ENCODE measurements at regions not wholly inside any gene's neighbourhood (a gene's known extent, or its start where the extent isn't known, plus 50 kb on each side); places are given as distances from the start of the nearest gene placed in this dataset.

DNA sequence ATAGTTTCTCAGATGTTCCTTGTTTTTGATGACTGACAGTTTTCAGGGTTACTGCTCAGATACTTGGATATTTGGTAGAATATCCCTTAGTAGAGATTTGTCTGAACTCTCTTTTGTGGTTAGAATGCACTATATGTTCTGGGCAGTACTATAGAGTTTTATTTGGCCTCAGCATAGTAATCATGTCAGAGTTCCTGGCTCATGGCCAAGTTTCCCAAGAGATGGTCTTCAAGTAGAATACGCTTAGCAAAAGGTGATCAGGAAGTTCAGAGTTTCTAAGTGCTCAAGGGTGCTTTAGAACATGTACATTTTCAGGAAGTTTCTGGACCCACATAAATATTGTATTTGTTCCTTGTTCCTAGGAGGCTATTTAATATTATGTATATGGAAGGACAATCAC lies 1209.7 kb upstream of the GJE1 start:
- DNase-seq (ENCODE audit: low read depth): no peak

DNA sequence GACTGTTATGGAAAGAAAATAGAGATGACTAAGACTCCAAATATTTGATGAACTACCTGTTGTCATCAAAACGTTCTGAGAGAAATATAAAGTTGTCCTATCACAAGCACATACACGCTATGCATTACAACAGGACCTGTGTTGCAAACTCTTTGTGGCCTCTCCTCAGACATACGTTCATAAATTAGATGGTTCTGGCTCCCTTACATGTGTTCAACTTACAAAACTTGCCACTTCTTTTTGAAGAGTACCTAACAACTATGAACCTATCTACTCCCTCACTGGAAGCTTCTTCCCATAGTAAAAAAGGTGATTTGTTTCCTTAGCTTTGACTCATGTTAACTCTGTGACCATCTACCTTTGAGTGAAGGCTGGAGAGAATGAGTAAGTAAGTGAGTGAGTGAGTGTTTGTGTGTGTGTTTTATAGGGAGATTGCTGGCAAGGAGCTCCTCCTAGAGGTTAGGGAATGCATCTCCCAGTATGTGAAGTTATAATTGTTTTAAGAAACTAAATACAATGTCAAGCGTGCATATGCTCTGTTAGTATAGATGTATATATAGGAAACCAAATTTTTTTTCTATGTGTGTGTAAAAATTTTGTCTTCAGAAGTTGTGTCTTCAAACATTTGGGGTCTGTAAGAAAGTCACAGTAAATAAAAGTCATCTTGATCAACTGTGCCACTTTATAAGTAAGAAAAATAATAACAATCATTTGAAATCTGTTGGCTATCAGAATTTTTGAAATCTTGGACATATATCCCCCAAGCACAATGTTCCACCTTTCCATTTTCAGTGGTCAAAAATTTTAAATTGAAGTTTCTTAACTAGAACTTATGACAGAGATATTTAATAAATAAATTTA lies 1211.1 kb upstream of the GJE1 start:
- TF ChIP-seq, protein P1, sequence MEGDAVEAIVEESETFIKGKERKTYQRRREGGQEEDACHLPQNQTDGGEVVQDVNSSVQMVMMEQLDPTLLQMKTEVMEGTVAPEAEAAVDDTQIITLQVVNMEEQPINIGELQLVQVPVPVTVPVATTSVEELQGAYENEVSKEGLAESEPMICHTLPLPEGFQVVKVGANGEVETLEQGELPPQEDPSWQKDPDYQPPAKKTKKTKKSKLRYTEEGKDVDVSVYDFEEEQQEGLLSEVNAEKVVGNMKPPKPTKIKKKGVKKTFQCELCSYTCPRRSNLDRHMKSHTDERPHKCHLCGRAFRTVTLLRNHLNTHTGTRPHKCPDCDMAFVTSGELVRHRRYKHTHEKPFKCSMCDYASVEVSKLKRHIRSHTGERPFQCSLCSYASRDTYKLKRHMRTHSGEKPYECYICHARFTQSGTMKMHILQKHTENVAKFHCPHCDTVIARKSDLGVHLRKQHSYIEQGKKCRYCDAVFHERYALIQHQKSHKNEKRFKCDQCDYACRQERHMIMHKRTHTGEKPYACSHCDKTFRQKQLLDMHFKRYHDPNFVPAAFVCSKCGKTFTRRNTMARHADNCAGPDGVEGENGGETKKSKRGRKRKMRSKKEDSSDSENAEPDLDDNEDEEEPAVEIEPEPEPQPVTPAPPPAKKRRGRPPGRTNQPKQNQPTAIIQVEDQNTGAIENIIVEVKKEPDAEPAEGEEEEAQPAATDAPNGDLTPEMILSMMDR (conservative IDR thresholded peaks at IDR 0.05; ENCODE audit: low read depth, low read length): peak; percentile 85
- no peak overlapping the region for H3K4me3 ChIP-seq (ENCODE audit: low read length)
- DNase-seq (ENCODE audit: low read depth): peak; percentile 59

More for the DNA sequence above, 1209.7 kb upstream of the GJE1 start:
- no peak overlapping the region for H3K4me3 ChIP-seq (ENCODE audit: low read length)
- TF ChIP-seq, protein P1 (conservative IDR thresholded peaks at IDR 0.05; ENCODE audit: low read depth, low read length): no peak

DNA sequence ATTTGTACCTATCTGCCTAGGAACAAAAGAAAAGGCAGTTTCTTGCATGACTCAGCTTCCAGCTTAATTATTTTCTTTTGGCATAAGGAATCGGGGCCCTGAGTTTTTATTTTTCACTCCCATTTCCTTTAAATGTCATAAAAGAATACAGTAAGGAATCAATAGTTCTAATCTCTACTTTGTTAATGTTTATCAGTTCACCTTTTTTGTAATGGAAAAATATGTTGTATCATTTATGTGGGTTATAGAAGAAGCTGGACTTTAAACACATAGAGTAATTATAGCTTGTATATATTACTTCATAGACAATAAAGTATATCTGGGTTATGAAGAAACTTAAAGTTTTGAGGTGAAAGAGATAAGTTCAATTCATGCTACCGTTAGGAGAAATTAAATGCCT lies 1214.8 kb upstream of the GJE1 start:
- TF ChIP-seq, protein P1 (conservative IDR thresholded peaks at IDR 0.05; ENCODE audit: low read depth, low read length): no peak
- no peak overlapping the region for H3K4me3 ChIP-seq (ENCODE audit: low read length)
- no peak for DNase-seq (ENCODE audit: low read depth)

DNA sequence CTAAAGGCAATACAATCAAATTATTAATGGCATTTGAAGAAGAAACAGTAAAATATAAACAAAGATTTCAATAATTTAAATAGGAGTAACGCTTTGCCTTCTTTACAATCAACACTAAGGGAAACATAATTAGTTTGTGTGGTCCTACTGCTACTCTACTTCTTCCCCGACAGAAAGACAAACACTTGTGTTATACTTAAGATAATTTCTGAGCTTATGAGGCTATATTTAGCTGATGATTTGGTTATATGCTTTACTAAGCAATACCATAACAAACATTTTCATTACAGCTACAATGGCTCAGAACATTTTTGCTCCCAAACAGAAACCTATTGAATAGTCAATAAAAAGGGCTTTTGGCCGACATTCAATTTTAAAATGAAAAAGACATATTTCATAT lies 1217.2 kb upstream of the GJE1 start:
- H3K4me3 ChIP-seq (ENCODE audit: low read length): no peak overlapping the region
- DNase-seq (ENCODE audit: low read depth): no peak
- TF ChIP-seq, protein P1 (conservative IDR thresholded peaks at IDR 0.05; ENCODE audit: low read depth, low read length): no peak

DNA sequence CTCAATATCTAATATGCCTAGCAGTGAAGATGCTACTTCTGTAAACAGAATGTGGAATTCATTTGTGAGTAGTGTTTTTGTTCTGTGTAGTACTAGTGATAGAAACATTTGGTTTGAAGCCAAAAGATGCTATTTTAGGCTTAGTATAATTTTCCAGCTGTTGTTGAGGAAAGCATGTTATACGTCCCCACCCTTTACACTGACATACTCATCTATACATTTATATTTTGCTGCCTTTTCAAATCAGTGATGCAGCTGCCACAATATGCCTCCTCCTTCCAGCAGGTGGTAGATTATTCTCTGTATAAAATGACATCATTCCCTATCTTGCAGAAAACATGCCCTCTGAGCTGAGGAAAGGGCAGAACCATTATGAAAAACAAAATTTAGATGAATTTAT lies 1217.6 kb upstream of the GJE1 start:
- TF ChIP-seq, protein P1 (conservative IDR thresholded peaks at IDR 0.05; ENCODE audit: low read depth, low read length): no peak
- DNase-seq (ENCODE audit: low read depth): no peak
- H3K4me3 ChIP-seq (ENCODE audit: low read length): no peak overlapping the region

DNA sequence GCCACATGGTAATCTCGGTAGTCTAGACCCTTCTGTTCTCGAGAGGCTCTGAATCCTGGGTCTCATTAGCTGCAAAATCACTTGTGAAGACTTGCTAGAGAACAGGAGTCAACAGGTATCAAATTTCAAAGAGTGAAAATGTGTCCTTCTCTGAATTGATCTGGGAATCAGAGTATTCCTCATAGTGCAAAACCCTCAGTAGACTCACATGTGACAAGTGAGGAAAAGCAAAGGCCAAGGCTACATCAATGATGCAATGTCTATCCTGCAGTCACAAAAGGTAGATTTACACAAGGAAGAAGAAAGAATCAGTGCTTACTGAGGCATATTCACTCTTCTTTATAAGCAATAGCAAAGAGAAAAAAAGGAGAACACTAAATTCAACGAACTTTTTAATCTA lies 1220.0 kb upstream of the GJE1 start:
- TF ChIP-seq, protein P1 (conservative IDR thresholded peaks at IDR 0.05; ENCODE audit: low read depth, low read length): no peak
- no peak overlapping the region for H3K4me3 ChIP-seq (ENCODE audit: low read length)
- DNase-seq (ENCODE audit: low read depth): no peak

DNA sequence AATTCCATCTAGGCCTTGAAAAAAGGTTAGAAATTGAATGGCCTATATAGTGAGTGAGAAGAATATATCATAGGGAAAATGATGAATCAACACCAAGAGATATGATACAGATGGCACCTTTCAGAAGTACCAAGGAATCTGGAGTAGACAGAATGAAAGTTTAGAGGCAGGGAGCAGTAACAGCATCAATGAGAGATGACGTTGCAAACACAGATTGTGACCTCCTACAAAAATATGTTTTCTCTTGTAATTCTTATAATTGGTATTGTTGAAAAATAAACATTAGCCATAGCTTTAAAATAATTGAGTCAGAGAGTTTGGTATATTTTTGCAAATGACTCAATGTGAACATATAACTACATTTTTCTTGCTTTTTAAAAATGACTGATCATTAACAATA lies 1223.1 kb upstream of the GJE1 start:
- TF ChIP-seq, protein P1 (conservative IDR thresholded peaks at IDR 0.05; ENCODE audit: low read depth, low read length): no peak
- no peak for DNase-seq (ENCODE audit: low read depth)
- no peak overlapping the region for H3K4me3 ChIP-seq (ENCODE audit: low read length)
